IPS DF 19.7 (cell line): ENCODE measurements at regions not wholly inside any gene's neighbourhood (a gene's known extent, or its start where the extent isn't known, plus 50 kb on each side); places are given as distances from the start of the nearest gene placed in this dataset.
"Not testable (repeated sequence)": the region's sequence is repeated elsewhere in the genome, so short reads cannot be mapped to it uniquely, and the experiment has no call there.

Source experiments
- DNase-seq: peaks from one replicate; pipeline ENCODE4 v3.0.0-alpha.2; 2013; ENCODE audit warnings: low read depth, low spot score

- DNase-seq = no peak
Measured at GRCh38 chr12:47348206-47348605, 268.4 kb upstream of the AMIGO2 start.

- DNase-seq = no peak
Measured at GRCh38 chr12:47346251-47347019, 266.7 kb upstream of the AMIGO2 start.

- no peak for DNase-seq
Measured at GRCh38 chr12:47343684-47344567, 264.2 kb upstream of the AMIGO2 start.

GRCh38 chr12:47340411-47341015 lies 260.8 kb upstream of the AMIGO2 start:
- no peak for DNase-seq

GRCh38 chr12:47337581-47337980 lies 257.8 kb upstream of the AMIGO2 start:
- no peak for DNase-seq

- DNase-seq = not testable (repeated sequence)
Measured at GRCh38 chr12:47333271-47333858, 253.6 kb upstream of the AMIGO2 start.

GRCh38 chr12:47328831-47329545 lies 249.2 kb upstream of the AMIGO2 start:
- DNase-seq = no peak

GRCh38 chr12:47326190-47326589 lies 246.4 kb upstream of the AMIGO2 start:
- DNase-seq = no peak

GRCh38 chr12:47323802-47324201 lies 244.0 kb upstream of the AMIGO2 start:
- DNase-seq = no peak

- no peak for DNase-seq
Measured at GRCh38 chr12:47321436-47321835, 241.7 kb upstream of the AMIGO2 start.

GRCh38 chr12:47319746-47320145 lies 240.0 kb upstream of the AMIGO2 start:
- DNase-seq = no peak

- DNase-seq = no peak
Measured at GRCh38 chr12:47318963-47319362, 239.2 kb upstream of the AMIGO2 start.

- DNase-seq = no peak
Measured at GRCh38 chr12:47317175-47317915, 237.6 kb upstream of the AMIGO2 start.

- no peak for DNase-seq
Measured at GRCh38 chr12:47316609-47317049, 236.9 kb upstream of the AMIGO2 start.

GRCh38 chr12:47314996-47315395 lies 235.2 kb upstream of the AMIGO2 start:
- no peak for DNase-seq

- DNase-seq = no peak
Measured at GRCh38 chr12:47312808-47313426, 233.2 kb upstream of the AMIGO2 start.

- DNase-seq = no peak
Measured at GRCh38 chr12:47312147-47312546, 232.4 kb upstream of the AMIGO2 start.

- DNase-seq = no peak
Measured at GRCh38 chr12:47311568-47311967, 231.8 kb upstream of the AMIGO2 start.

GRCh38 chr12:47311010-47311409 lies 231.3 kb upstream of the AMIGO2 start:
- no peak for DNase-seq

GRCh38 chr12:47308672-47309071 lies 228.9 kb upstream of the AMIGO2 start:
- DNase-seq = no peak
